HG02759 (cell line): ENCODE measurements at regions not wholly inside any gene's neighbourhood (a gene's known extent, or its start where the extent isn't known, plus 50 kb on each side); places are given as distances from the start of the nearest gene placed in this dataset.
"Not testable (repeated sequence)": the region's sequence is repeated elsewhere in the genome, so short reads cannot be mapped to it uniquely, and the experiment has no call there.

Source experiments
- ATAC-seq: cut with Tn5 transposase; IDR thresholded peaks from one replicate; pipeline ENCODE4 v1.9.1; 2021; ENCODE audit warnings: mild to moderate bottlenecking, moderate library complexity; ENCODE audit not compliant: unreplicated experiment

DNA sequence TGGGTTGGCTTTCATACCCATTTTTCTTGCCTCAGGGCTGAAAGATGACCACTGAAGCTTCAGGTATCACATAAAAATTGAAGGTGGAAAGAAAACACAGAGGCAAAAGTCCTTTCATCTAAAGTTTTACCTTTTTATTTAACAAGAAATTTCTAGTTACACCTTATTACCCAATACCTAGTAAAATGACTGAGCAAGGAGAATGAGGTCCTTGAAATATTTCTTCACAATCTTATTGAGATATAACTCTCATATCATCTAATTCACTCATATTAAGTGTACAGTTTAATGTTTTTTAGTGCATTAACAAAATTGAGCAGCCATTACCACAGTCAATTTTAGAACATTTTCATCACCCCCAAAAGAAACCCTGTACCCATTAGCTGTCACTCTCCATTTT is 112.9 kb upstream of the ADTRP start:
- ATAC-seq = no peak

DNA sequence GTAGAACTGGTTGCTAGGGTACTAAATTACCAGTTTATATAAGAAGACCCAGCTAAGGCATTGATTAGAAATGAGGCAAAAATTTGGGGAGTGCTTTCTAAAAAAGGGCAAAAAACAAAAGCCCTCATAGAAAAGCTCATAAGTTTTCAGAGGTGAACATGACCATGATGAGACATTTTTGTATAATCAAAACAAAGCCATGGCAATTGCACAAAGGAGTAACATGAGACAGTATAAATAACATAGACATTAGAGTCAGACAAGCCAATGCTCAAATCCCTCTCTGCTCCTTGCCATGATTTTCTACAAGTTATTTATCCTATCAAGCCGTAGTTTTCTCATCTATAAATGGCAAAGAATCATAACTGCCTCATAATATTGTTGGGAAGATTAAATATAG is 112.2 kb upstream of the ADTRP start:
- no peak for ATAC-seq

DNA sequence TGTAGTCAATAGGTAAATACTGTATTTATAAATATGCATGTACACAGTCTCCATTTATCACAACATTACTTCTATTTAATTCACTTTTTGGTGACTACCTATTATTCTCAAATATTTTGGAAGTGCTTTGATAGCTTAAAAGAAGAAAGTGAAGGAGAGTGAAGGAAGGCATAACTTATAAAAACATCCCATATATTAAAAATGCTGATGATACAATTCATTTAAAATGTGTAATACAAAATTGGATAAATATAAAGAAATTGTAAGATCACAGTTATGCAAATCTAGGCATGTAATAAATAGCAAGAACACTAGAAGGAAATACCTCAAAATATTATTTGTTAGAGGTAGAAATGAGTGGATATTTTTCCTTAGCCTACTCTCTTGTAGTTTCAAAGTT is 111.6 kb upstream of the ADTRP start:
- ATAC-seq = no peak

DNA sequence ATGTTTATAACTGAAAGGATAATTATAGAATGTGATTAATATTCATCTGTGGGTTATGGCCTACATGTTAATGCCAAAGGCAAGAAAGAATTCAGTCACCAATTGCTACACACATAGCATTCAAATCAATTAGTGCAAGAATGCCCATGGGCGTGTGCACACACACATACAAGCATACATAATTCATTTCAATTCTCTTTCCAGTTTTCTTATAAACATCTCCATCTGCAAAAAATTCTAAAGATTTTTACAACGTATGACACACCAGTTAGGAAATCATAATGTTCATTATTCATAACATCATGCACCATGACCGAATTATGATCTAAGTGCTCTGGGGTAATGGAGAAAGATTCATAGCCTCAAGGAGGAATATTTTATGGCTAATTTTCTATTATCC is 111.0 kb upstream of the ADTRP start:
- ATAC-seq = no peak

DNA sequence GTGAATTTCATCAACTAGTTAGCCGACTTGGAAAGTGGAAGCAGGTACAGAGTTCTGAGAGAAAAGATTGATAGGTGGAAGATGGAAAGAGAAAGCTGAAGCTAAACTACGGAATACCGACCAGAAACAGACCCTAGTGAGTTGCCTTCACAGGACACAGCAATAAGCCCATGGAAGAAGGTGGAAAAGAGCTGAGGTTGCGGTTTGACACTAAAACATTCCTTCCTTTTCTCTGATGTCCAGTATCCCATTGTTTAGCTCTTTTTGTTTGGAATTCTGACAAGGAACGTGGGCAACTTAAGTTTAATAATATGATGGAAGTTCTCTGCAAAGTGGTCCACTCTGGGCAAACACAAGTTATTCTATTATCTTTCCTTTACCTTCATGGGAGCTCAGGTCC is 110.1 kb upstream of the ADTRP start:
- no peak for ATAC-seq

DNA sequence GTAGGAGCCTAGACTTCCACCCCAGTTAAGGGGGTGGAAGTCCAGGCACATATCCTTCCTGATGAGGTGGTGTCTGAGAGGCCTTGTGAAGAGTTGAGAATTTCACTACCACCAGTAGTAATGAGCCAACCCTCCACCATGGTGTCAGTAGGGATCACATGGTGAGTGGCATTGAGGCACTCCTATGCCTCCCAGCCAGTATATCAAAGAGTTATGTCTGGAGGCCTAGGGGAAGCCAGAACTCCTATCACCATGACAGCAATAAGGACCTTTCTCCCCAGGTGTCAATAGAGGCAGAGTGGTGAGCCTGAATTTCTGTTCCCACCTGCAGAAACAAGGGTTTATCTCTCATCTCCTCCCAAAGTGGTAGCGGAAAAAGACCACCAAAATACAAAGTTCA is 106.6 kb upstream of the ADTRP start:
- no peak for ATAC-seq

DNA sequence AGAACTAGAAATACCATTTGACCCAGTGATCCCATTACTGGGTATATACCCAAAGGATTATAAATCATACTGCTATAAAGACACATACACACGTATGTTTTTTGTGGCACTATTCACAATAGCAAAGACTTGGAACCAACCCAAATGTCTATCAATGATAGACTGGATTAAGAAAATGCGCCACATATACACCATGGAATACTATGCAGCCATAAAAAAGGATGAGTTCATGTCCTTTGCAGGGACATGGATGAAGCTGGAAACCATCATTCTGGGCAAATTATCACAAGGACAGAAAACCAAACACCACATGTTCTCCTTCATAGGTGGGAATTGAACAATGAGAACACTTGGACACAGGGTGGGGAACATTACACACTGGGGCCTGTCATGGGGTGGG is 104.9 kb upstream of the ADTRP start:
- ATAC-seq = not testable (repeated sequence)

DNA sequence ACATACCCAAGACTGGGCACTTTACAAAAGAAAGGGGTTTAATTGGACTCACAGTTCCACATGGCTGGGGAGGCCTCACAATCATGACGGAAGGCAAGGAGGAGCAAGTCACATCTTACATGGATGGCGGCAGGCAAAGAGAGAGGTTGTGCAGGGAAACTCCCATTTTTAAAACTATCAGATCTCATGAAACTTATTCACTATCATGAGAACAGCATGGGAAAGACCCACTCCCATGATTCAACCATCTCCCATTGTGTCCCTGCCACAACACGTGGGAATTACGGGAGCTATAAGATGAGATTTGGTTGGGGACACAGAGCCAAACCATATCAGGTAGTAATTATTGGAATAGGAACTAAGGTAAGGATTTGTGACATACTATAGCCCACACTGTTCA is 101.6 kb upstream of the ADTRP start:
- not testable (repeated sequence) for ATAC-seq

DNA sequence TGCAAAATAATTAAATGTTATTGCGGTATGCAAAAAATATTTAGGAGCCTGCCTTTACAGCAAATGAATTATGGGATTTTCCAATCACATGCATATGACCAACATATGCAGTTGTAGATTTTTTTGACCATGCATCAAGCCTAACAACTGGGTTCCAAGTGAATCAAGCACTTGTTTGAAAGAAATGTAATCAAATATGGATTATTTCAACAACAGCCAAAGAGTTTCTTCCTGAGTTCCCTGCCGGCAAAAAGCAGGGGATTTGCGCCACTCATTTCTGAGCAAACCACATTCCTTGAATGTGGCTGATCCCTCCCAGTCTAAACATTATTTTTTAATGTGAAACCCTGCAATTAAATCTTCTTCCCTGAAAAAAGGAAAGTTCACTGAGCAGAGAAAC is 100.1 kb upstream of the ADTRP start:
- no peak for ATAC-seq

DNA sequence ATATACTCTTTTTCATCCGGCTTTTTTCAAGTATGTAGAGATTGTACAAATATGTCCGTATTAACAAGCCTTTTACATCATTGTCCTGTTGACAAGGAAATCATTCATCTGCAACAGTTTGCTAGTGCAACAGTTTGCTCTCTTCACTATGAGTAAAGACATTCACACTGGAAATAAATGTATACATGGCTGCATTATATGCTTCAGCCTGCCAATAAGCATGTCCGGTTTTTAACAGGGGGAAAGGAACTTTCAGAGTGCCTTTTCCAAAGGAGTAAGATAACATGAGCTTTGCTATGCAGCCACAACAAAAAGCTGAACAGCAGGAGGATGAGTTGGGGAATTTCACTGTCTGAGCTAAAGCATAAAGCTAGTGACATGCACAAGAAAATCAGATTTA is 99.4 kb upstream of the ADTRP start:
- no peak for ATAC-seq

DNA sequence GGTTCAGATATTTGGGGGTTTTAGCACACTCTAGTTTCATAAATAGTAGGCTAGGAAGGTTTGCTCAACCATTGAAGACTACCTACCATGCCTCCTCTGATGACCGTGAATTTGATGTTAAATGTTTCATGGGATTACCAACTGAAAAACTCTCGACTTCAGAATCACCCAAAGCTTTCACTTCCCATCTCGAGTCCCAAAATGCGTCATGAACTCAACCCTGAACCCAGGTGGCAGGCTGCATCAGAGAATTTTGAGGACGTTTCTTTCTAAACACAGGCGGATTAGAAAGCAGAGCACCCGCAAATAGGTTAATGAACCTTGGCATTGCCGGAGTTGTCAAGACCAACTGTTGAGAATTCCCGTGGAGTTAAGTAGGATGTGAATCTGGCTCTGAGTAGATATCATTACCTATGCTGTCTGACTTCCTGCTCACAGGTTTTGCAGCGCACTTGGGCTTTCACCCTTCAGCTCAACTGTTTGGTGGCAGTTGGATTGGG is 98.4 kb upstream of the ADTRP start:
- peak; percentile 87 for ATAC-seq

DNA sequence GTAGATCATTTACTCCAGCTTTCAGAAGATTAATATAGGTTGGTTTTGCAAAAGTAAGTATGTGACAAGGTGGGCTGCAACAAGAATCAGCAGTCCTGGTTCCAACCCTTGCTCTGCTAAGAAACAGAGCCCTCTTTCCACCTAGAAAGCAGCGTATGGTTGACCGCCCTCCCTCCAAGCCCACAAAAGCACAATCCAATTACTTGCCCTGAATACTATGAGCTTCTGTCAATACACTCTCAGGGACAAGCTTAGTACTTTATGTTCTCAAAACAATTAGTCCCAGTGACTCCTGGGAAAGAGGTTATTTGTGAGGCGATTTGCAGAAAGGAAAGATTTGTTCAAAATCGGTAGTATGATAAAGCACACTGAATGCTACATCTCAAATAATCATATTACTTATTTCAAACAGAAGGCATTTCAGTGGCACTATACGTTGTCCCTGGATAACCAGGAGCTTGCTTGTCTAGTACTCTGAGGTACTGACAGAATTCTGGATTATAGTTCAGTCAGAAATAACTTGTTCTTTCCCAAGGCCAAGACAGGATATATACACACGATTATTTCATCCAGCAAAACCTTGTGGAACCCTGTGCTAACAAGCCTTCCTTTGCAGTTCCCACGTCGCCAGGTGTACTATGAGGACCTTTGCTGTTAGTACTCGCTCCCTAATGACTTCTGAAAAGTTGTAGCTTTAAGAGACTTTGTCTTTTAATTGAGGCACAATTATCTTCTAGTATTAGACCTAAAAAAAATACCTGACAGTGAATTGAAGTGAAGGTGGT is 96.9 kb upstream of the ADTRP start:
- ATAC-seq = no peak

DNA sequence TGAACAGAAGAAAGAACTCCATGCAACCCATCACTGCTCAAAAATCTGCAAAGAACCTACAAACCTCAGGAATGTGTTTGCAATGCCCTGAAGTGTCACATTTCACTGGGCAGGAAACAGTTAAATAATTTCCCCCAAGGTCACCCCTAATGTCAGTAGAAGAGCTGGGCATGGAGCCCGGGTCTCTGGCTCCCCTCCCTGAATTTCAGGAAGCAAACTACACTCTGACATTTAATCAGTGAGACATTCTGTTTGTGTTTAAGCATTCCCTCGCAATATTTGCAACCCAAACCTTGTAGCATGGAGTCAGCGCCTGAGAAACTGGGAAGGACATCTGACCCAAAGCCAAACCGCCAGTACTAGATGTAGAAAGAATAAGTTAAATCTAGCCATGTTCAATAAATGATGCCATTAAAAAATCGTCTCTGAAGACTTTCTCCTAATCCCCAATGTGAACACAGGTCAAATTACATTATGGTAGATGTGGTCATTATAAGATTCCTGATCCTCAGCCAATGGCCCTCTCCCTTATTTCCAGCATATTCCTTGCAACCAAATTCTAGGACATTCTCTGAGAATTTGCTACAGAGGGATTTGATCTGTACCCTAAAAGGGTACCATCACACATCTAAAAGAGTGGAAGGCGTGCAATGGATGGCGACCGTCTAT is 91.2 kb upstream of the ADTRP start:
- ATAC-seq = no peak

DNA sequence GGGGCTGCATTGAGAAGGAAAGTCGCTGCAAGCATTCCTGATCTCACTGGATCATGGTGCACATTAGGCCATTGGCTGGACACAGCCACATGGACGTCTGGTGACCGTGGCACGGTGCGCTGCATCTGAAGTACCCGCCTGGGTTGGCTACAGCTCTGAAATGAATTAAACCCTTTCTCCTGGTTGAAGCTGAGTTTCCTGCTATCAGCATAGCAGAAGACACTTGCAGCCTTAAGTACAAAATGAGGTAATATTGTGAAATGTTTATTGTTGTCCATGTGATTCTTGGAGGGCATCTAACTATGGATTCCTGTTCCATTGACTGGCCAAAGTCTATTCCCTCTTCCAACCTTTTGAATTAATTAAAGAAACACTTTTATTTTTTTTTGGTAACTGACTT is 89.8 kb upstream of the ADTRP start:
- no peak for ATAC-seq

DNA sequence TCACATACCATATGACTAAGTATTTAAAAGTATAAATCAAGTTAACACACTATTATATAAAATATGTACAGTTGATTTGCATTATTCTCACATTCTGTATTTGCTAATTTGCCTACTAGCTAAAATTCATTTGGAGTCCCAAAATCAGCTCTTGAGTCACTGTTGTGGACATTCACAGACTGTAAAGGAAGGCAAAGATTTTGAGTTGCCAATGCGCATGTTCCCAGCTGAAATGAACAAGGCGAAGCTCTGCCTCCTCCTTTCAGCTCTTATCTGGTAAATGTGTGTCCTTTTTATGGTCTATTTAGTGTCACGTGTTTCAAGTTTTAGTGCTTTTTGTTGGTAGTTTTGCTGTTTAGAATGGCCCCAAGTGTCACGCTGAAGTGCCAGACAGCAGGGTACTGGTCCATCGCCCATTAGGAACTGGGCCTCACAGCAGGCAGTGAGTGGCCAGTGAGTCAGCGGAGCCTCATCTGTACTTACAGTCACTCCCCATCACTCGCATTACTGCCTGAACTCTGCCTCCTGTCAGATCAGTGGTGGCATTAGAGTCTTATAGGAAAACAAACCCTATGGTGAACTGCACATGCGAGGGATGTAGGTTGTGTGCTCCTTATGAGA is 87.2 kb upstream of the ADTRP start:
- no peak for ATAC-seq

DNA sequence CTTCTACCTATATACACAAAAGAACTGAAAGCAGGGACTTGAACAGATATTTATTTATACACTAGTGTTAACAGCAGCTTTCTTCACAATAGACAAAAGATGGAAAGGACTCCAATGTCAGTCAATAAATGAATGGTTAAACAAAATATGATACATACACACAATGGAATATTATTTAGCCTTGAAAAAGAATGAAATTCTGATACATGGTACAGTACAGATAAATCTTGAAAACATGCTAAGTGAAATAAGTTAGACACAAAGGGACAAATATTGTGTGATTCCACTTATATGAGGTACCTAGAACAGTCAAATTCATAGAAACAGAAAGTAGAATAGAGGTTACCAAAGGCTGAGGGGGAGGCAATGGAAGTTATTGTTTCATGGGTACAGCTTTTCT is 79.8 kb upstream of the ADTRP start:
- ATAC-seq = no peak

DNA sequence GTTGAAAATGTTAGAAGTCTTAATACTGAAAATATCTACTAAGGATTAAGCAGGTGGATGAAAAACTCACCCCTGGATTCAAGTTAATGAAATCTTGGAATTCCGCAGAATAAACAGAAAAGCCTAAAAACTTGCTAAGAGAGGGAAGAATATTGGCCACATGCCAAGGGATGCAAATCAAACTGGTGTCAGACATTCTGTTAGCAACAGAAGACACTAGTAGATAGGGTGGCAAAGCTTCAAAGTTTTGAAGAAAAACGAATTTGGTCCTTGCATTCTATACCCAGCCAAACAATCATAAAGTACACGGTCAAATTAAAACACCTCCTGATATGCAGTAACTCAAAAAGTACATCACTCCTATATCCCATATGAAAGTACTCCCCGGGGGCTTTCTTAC is 77.1 kb upstream of the ADTRP start:
- no peak for ATAC-seq

DNA sequence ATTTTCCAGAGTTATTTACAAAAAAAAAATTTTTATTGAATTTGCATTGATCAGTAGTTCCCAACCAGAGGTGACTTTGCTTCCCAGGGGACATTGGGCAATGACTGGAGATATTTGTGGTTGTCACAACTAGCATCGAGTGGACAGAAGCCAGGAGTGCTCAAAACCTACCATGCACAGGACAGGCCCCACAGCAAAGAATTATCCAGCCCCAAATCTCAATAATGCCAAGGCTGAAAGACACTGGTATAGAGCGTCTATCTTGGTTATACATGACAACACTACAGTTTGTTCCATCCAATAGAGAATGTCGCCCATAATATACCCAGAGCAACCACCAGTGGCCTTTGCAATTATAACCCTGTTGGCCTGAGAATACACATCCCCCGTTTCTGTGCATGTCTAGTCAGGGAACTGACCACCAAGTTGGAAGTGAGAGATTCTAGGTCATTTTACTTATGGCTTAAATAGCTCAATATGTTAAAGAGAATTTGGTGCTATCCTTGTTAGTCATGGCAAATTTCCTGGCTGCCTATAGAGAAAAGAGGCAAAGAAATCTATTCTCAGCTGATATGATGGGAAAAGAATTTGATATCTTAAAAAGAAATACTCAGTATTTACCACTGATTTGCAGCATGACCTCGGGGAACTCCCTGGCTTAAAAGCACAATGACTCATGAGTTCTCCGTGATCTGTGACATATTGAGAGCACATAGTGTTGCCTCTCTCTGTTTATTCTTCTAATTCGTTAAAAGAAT is 76.0 kb upstream of the ADTRP start:
- no peak for ATAC-seq

DNA sequence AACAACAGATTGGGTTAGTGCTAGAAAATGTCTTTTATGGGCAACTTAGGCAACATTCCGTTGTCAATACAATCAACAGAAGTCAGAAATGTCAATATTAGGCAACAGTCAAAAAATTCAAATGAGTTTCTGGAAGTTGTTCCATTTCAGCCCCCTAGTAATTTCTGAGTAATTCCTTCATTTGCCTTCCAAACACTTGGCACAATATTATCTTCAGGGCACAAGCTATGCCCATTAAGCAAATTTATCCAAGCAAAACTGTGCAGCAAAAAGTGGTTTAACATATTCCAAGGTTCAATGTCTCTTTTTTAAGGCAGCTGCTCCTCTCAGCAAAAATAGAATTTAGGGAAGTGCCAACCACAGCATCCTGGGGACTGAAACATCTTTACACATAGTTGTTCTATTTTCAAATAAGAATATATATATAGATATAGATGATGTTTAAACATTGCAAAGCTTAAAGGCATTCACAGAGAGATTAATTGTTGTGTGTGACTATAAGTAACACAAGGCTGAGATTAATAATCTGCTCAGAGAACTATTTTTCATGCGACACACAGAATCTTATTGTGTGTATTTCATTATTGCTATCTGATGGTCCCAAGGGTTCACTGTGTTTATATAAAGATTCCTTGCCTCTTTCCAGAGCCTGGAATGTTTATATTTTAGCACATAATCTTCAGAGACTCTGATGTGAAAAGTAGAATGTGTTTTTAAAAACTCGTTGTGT is 75.2 kb upstream of the ADTRP start:
- ATAC-seq = no peak

DNA sequence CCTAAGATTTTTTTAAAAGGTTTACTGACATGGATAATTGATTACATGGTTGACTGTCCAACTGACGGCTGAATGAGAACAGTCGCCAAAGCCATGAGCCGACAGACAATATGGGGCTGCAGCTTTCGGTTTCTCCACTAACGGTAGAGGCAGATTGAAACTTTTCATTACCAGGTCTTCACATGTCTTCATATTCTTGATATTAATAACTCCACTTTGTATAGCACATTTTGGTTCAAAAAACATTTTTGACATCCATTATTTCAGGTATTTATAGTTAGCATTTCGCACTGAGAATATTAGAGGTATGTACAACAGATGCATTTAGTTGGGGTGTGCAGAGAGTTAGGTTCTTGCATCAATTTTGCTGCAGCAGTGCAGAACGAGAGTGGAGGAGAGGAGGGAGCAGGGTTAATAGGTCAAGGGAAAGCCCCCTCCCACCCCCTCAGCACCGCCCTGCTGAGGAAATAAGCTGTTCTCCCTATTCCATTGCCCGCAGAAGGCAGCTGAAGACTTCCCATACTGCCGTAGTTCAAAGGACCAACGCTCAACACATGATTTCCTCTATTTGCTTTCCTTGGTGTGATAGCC is 73.6 kb upstream of the ADTRP start:
- ATAC-seq = peak; percentile 61
